ENCODE measurements at regions not wholly inside any gene's neighbourhood (a gene's known extent, or its start where the extent isn't known, plus 50 kb on each side); places are given as distances from the start of the nearest gene placed in this dataset.
A peak's percentile ranks its signal among the peaks of the same experiment; 100 is the strongest.
"Not testable (repeated sequence)": the region's sequence is repeated elsewhere in the genome, so short reads cannot be mapped to it uniquely, and the experiment has no call there.

GRCh38 chr20:25860531-25861150 is 164.0 kb upstream of the ZNF337 start:
- no peak overlapping the region for H3K4me3 ChIP-seq (ENCODE audit: low read depth, low read length)
- TF ChIP-seq CTCF (IDR thresholded peaks at IDR 0.05; ENCODE audit: borderline replicate concordance, insufficient read depth, low read depth, low read length): no peak

- H3K4me3 ChIP-seq (ENCODE audit: low read depth, low read length): no peak overlapping the region
- no peak for TF ChIP-seq CTCF (IDR thresholded peaks at IDR 0.05; ENCODE audit: borderline replicate concordance, insufficient read depth, low read depth, low read length)
Measured at GRCh38 chr20:25859649-25860530, 163.2 kb upstream of the ZNF337 start.

GRCh38 chr20:25858495-25859425 is 162.1 kb upstream of the ZNF337 start:
- TF ChIP-seq CTCF (IDR thresholded peaks at IDR 0.05; ENCODE audit: borderline replicate concordance, insufficient read depth, low read depth, low read length): no peak
- H3K4me3 ChIP-seq (ENCODE audit: low read depth, low read length): peak overlapping the region; percentile 29

DNA sequence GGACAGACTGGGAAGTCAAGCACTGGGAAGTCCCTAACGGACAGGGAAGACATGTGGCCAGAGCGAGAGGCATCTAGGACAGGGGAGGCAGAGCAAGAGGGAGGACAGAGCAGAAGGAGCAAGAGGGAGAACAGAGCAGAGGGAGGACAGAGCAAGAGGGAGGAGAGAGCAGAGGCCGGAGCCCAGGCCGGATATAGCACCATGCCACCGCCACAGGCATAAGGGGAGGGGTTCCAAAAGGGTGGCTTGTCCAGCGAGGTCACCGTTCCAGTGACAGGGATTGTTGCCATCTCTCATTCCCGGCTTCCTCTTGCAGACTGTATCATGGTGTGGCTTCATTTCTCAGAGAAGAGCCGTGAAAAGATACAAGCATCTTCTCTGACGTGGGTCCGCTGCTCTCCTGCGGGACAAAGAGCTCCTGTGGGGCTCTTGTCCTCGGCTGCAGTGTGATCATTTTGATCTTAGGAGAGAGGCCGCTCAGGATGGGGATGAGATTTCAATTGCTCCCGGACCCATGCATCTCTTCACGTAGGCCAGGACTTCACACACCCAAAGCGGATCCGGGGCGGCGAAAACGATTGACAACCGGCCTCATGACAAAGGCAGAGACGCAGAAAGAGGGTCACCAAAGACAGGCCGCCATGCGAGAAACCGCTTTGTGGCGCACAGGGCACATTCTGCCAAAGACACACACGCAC is 160.6 kb upstream of the ZNF337 start:
- H3K4me3 ChIP-seq (ENCODE audit: low read depth, low read length): not testable (repeated sequence)

DNA sequence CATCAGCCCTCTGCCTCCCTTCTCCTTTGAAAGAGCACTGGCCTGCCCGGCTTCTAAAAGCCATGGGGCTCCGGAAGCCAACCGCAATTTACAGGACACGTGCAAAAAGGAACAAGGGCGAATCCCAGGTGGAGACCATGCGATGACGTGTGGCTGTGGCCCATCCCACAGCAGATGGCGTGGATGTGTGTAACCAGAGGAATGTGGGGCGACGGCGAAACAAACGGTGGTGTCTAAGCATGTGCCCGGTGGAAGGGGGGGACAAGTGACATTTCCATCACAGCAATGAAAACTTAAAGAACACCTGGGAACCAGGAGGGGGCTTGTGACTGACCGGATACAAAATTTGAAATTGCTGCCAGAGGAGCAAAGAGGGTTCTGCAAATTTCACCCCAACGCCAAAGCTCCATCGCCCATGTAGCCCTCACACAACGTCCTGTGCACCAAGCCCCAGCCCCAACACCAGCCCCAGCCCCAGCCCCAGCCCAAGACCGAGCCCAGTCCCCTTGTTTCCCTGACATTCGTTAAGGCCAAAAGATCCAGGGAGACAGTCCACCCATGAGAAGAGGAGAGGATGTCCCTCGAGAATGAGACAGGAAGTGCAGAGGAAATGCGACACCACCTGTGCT is 159.7 kb upstream of the ZNF337 start:
- no peak for TF ChIP-seq CTCF (IDR thresholded peaks at IDR 0.05; ENCODE audit: borderline replicate concordance, insufficient read depth, low read depth, low read length)
- no peak overlapping the region for H3K4me3 ChIP-seq (ENCODE audit: low read depth, low read length)

- not testable (repeated sequence) for H3K4me3 ChIP-seq (ENCODE audit: low read depth, low read length)
Measured at GRCh38 chr20:25855451-25856156, 159.0 kb upstream of the ZNF337 start.

DNA sequence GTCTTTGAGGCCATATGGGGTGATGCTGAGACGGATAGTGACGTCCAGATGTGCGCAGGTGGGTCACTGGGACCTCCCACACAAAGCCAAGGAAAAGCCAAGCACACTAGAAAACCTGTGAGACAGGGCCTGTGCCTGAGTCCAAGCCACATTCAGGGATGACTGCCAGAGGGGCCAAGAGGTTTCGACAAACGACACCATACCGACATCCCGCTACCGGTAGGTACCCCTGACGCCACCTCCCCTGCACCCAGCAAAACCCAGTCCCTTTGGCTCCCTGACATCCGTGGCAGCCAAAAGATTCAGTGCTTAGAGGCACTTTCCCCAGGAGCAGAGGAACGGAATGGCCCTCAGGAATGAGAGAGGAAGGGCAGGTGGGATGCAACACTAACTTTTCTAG is 158.0 kb upstream of the ZNF337 start:
- H3K4me3 ChIP-seq (ENCODE audit: low read depth, low read length): not testable (repeated sequence)

DNA sequence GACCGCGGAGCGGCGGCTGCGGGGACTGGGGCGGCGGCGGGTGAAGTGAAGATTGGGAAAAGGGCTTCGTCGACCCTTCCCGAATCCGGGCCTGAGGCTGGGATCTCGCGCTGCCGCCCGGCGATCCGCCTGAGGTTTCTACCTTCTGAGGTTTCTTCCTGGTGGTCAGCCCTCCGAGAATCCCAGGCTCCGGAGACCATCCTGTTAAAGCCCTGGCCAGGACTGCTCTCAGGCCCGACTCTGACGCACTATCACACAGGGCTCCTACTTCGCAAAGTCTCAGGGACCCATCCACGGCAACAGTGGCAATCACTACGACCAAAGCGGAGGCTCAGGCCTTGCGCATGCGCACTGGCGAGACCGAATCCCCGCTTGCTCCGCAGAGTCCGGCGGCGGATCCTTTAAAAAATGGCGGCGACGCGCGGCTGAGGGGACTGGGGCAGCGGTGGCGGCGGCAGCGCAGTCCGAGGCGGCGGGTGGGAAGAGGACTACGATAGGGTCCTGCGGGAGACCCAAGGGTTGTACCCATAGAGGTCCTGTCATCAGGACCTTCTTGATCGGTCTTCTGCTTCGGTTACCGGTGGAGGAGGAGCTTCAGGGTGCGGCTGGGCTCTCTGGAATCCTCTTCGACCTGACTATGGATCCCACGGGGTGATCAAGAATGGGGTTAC is 157.2 kb upstream of the ZNF337 start:
- peak overlapping the region; percentile 48 for H3K4me3 ChIP-seq (ENCODE audit: low read depth, low read length)

- H3K4me3 ChIP-seq (ENCODE audit: low read depth, low read length): peak overlapping the region; percentile 48
Measured at GRCh38 chr20:25852968-25853717, 156.5 kb upstream of the ZNF337 start.

- H3K4me3 ChIP-seq (ENCODE audit: low read depth, low read length): not testable (repeated sequence)
Measured at GRCh38 chr20:25850133-25850532, 153.5 kb upstream of the ZNF337 start.

Measured in GM12875 (cell line).